MCF 10A (cell line): ENCODE measurements at regions not wholly inside any gene's neighbourhood (a gene's known extent, or its start where the extent isn't known, plus 50 kb on each side); places are given as distances from the start of the nearest gene placed in this dataset.

ENCODE experiments used
- BruUV-seq: library from RNA; stranded (reverse); fragments of 400-500 nt; replicated peaks from 2 replicates; lab custom pipeline; 2021; lab: Mats Ljungman, UMichigan
- CTCF ChIA-PET: fragments of 300-600 bp; sonication (Branson Sonifier 250); formaldehyde crosslinking; extraction: SDS; loops from one replicate; lab custom pipeline; 2021; ENCODE audit warnings: antibody characterized with exemption, inconsistent platforms; lab: Yijun Ruan, JAX
- POLR2A ChIA-PET: fragments of 300-600, 350-650 bp; sonication (Branson Sonifier 250); formaldehyde crosslinking; extraction: SDS; loops from one replicate; lab custom pipeline; 2020; ENCODE audit warnings: antibody characterized with exemption, inconsistent platforms; lab: Yijun Ruan, JAX
- DNase-seq: peaks from one replicate; pipeline ENCODE4 v3.0.0-alpha.2; 2018; ENCODE audit not compliant: unreplicated experiment
- H3K27ac Mint-ChIP-seq: one replicate; pipeline ENCODE4 v1.8.0; 2022; ENCODE audit warnings: mild to moderate bottlenecking, low read depth, mixed read lengths; ENCODE audit not compliant: unreplicated experiment
- H3K27me3 Mint-ChIP-seq: one replicate; pipeline ENCODE4 v1.8.0; 2022; ENCODE audit warnings: mixed read lengths; ENCODE audit not compliant: insufficient read depth, unreplicated experiment
- H3K36me3 Mint-ChIP-seq: one replicate; pipeline ENCODE4 v1.8.0; 2022; ENCODE audit warnings: mild to moderate bottlenecking, moderate library complexity, mixed read lengths; ENCODE audit not compliant: insufficient read depth, unreplicated experiment
- H3K4me1 Mint-ChIP-seq: one replicate; pipeline ENCODE4 v1.8.0; 2022; ENCODE audit warnings: mixed read lengths; ENCODE audit not compliant: insufficient read depth, unreplicated experiment
- H3K4me3 Mint-ChIP-seq: one replicate; pipeline ENCODE4 v1.8.0; 2022; ENCODE audit warnings: mild to moderate bottlenecking, moderate library complexity, mixed read lengths; ENCODE audit not compliant: unreplicated experiment
- H3K9me3 Mint-ChIP-seq: one replicate; pipeline ENCODE4 v1.8.0; 2022; ENCODE audit warnings: mixed read lengths; ENCODE audit not compliant: unreplicated experiment
- CTCF ChIP-seq: fragments of 200-600 bp; IDR thresholded peaks from one replicate; pipeline ENCODE4 v1.8.0; 2022; ENCODE audit warnings: antibody characterized with exemption, mild to moderate bottlenecking; ENCODE audit not compliant: unreplicated experiment
- intact Hi-C: fragments of 100-400 bp; cut with micrococcal nuclease; formaldehyde crosslinking; loops from 2 replicates; pipeline ENCODE4 v1.14.1; 2022

GRCh38 chr13:60707878-60708277 lies 310.9 kb downstream of the TDRD3 start:
- TF ChIP-seq CTCF: no peak
- no TSS peak for BruUV-seq
- POLR2A ChIA-PET: no interaction called here
- H3K36me3 Mint-ChIP-seq: no peaks in the 10 kb centered on the region
- CTCF ChIA-PET: no interaction called here
- DNase-seq: no peak
- intact Hi-C loops: no loop called here
- no peaks in the 10 kb centered on the region for H3K27me3 Mint-ChIP-seq
- H3K9me3 Mint-ChIP-seq: no peaks in the 10 kb centered on the region
- no peak overlapping the region for H3K27ac Mint-ChIP-seq
- no peak overlapping the region for H3K4me3 Mint-ChIP-seq
- no peaks in the 10 kb centered on the region for H3K4me1 Mint-ChIP-seq

GRCh38 chr13:60701895-60702294 lies 304.9 kb downstream of the TDRD3 start:
- ChIA-PET CTCF (interaction anchor here (0.6 kb wide), 1 partner anchor 339 kb away, joined by 3 read pairs; no protein-coding TSS in a partner anchor), POLR2A (interaction anchor here (0.6 kb wide), 1 partner anchor 237 kb away, joined by 3 read pairs; no protein-coding TSS in a partner anchor)
- H3K27me3 Mint-ChIP-seq: peaks cover 48% of the 10 kb centered on the region
- no peak for DNase-seq
- no peak overlapping the region for H3K4me3 Mint-ChIP-seq
- H3K27ac Mint-ChIP-seq: no peak overlapping the region
- peaks cover 4% of the 10 kb centered on the region for H3K4me1 Mint-ChIP-seq
- BruUV-seq: no TSS peak
- intact Hi-C loops: no loop called here
- no peaks in the 10 kb centered on the region for H3K36me3 Mint-ChIP-seq
- TF ChIP-seq CTCF: no peak
- H3K9me3 Mint-ChIP-seq: no peaks in the 10 kb centered on the region

GRCh38 chr13:60700994-60701393 lies 304.0 kb downstream of the TDRD3 start:
- peaks cover 10% of the 10 kb centered on the region for H3K4me1 Mint-ChIP-seq
- no peaks in the 10 kb centered on the region for H3K9me3 Mint-ChIP-seq
- intact Hi-C loops: no loop called here
- H3K4me3 Mint-ChIP-seq: no peak overlapping the region
- no peak for DNase-seq
- BruUV-seq: no TSS peak
- no peak overlapping the region for H3K27ac Mint-ChIP-seq
- peaks cover 57% of the 10 kb centered on the region for H3K27me3 Mint-ChIP-seq
- no peaks in the 10 kb centered on the region for H3K36me3 Mint-ChIP-seq
- CTCF ChIA-PET: no interaction called here
- POLR2A ChIA-PET: no interaction called here
- no peak for TF ChIP-seq CTCF

- no TSS peak for BruUV-seq
- DNase-seq: no peak
- H3K27me3 Mint-ChIP-seq: peaks cover 59% of the 10 kb centered on the region
- H3K27ac Mint-ChIP-seq: no peak overlapping the region
- no peaks in the 10 kb centered on the region for H3K9me3 Mint-ChIP-seq
- CTCF ChIA-PET: no interaction called here
- peaks cover 10% of the 10 kb centered on the region for H3K4me1 Mint-ChIP-seq
- TF ChIP-seq CTCF: no peak
- POLR2A ChIA-PET: no interaction called here
- intact Hi-C loops: no loop called here
- H3K4me3 Mint-ChIP-seq: no peak overlapping the region
- H3K36me3 Mint-ChIP-seq: no peaks in the 10 kb centered on the region
These were observed 302.6 kb downstream of the TDRD3 start for GRCh38 chr13:60699636-60700035.
